ENCODE measurements at regions not wholly inside any gene's neighbourhood (a gene's known extent, or its start where the extent isn't known, plus 50 kb on each side); places are given as distances from the start of the nearest gene placed in this dataset.

GRCh38 chr5:68593211-68593671 lies 377.7 kb downstream of the PIK3R1 start:
- no peak for TF ChIP-seq CTCF (IDR thresholded peaks at IDR 0.05)
- no peak for TF ChIP-seq POLR2A (IDR thresholded peaks at IDR 0.05; ENCODE audit: low read depth)
- no peak for TF ChIP-seq POLR2AphosphoS5 (IDR thresholded peaks at IDR 0.05)
- TF ChIP-seq EP300 (IDR thresholded peaks at IDR 0.05) = no peak
